Coronary artery (tissue), 2 donors: ENCODE measurements at regions not wholly inside any gene's neighbourhood (a gene's known extent, or its start where the extent isn't known, plus 50 kb on each side); places are given as distances from the start of the nearest gene placed in this dataset.

ENCODE experiments used
- DNase-seq: peaks from one replicate; pipeline ENCODE4 v3.0.0-alpha.2; 2017; ENCODE audit warnings: low spot score
- H3K27ac ChIP-seq, 2 donors: fragments of 200-600 bp; sonication (generic); one replicate each; pipeline ENCODE4 v1.5.1; 2016 to 2019
- H3K4me3 ChIP-seq: fragments of 200-600 bp; sonication (generic); 2 replicates; pipeline ENCODE4 v1.5.1; 2016; ENCODE audit warnings: mild to moderate bottlenecking, moderate library complexity
- TF ChIP-seq, protein P1 (sequence below): fragments of 200-600 bp; sonication (generic); IDR thresholded peaks from one replicate; pipeline ENCODE4 v1.5.1; 2019; ENCODE audit warnings: antibody characterized with exemption

GRCh38 chr7:91657483-91658071 is 222.9 kb downstream of the MTERF1 start:
- Histone ChIP-seq H3K27ac (no peak overlapping the region), H3K4me3 (no peak overlapping the region)
- DNase-seq, result no peak
- TF ChIP-seq, protein P1, sequence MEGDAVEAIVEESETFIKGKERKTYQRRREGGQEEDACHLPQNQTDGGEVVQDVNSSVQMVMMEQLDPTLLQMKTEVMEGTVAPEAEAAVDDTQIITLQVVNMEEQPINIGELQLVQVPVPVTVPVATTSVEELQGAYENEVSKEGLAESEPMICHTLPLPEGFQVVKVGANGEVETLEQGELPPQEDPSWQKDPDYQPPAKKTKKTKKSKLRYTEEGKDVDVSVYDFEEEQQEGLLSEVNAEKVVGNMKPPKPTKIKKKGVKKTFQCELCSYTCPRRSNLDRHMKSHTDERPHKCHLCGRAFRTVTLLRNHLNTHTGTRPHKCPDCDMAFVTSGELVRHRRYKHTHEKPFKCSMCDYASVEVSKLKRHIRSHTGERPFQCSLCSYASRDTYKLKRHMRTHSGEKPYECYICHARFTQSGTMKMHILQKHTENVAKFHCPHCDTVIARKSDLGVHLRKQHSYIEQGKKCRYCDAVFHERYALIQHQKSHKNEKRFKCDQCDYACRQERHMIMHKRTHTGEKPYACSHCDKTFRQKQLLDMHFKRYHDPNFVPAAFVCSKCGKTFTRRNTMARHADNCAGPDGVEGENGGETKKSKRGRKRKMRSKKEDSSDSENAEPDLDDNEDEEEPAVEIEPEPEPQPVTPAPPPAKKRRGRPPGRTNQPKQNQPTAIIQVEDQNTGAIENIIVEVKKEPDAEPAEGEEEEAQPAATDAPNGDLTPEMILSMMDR, result no peak

DNA sequence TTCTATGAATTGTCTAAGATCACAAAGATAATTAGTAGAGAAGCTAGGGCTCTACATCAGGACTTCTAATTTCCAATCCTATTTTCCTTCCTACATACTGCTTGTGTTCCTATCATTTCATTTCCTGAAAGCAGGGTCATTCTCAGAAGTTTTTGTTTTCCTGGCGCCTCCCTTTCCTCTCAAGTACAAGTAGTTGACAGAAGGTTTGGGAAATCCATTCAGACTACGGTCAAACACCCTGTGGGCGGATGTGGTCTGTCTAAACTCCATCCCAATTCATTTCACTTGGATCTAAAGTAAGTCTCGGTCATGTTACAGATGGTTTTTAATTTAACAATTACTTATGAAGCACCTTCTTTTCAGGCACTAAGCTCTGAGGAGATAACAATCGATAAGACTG is 221.4 kb downstream of the MTERF1 start:
- H3K4me3 ChIP-seq, result no peak overlapping the region
- TF ChIP-seq, protein P1, result no peak
- no peak for DNase-seq
- H3K27ac ChIP-seq, result no peak overlapping the region

GRCh38 chr7:91660734-91661356 is 219.7 kb downstream of the MTERF1 start:
- no peak overlapping the region for H3K4me3 ChIP-seq
- no peak overlapping the region for H3K27ac ChIP-seq
- no peak for DNase-seq
- TF ChIP-seq, protein P1, result no peak

DNA sequence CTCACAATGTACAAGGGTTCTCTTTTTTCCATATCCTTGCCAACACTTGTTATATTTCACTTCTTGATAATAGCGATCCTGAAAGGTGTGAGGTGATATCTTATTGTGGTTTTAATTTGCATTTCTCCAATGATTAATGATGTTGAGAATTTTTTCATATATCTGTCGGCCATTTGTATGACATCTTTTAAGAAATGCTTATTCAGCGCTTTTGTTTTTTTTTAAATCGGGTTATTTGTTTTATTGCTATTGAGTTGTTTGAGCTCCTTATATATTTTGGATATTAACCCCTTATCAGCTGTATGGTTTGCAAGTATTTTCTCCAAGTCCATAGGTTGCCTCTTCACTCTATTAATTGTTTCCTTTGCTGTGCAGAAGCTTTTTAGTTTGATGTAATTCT is 218.8 kb downstream of the MTERF1 start:
- no peak overlapping the region for H3K27ac ChIP-seq

GRCh38 chr7:91668217-91668616 is 212.3 kb downstream of the MTERF1 start:
- Histone ChIP-seq H3K27ac (no peak overlapping the region), H3K4me3 (no peak overlapping the region)
- TF ChIP-seq, protein P1, result no peak
- no peak for DNase-seq

More for the DNA sequence above, 218.8 kb downstream of the MTERF1 start:
- H3K4me3 ChIP-seq, result no peak overlapping the region
- no peak for DNase-seq
- TF ChIP-seq, protein P1, result no peak

- Histone ChIP-seq H3K27ac (no peak overlapping the region), H3K4me3 (no peak overlapping the region)
- no peak for DNase-seq
- TF ChIP-seq, protein P1, result no peak
Measured at GRCh38 chr7:91671245-91671644, 209.3 kb downstream of the MTERF1 start.

- TF ChIP-seq, protein P1, result no peak
- Histone ChIP-seq H3K4me3 (no peak overlapping the region), H3K27ac (no peak overlapping the region)
- no peak for DNase-seq
Measured at GRCh38 chr7:91674470-91674869, 206.0 kb downstream of the MTERF1 start.
